ENCODE measurements at regions not wholly inside any gene's neighbourhood (a gene's known extent, or its start where the extent isn't known, plus 50 kb on each side); places are given as distances from the start of the nearest gene placed in this dataset.

DNA sequence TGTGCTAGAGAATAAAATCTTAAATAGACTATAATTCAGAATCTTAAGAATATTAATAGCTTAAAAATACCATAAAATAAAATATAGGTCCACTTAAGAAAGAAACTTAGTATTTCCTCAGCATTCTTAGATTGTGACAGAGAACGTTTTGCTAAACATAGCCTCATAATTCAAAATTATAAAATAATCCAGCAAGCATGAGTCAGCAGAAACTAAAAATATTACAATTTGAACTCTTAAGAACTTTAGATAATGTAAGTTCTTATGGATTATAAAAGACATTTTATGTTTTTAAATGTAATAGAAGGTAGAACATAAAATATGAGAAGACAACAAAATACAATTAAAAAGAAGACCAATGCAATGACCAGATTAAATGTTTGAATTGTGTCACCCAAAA, 164.5 kb upstream of the MC4R start:
- TF ChIP-seq, protein P1, sequence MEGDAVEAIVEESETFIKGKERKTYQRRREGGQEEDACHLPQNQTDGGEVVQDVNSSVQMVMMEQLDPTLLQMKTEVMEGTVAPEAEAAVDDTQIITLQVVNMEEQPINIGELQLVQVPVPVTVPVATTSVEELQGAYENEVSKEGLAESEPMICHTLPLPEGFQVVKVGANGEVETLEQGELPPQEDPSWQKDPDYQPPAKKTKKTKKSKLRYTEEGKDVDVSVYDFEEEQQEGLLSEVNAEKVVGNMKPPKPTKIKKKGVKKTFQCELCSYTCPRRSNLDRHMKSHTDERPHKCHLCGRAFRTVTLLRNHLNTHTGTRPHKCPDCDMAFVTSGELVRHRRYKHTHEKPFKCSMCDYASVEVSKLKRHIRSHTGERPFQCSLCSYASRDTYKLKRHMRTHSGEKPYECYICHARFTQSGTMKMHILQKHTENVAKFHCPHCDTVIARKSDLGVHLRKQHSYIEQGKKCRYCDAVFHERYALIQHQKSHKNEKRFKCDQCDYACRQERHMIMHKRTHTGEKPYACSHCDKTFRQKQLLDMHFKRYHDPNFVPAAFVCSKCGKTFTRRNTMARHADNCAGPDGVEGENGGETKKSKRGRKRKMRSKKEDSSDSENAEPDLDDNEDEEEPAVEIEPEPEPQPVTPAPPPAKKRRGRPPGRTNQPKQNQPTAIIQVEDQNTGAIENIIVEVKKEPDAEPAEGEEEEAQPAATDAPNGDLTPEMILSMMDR (conservative IDR thresholded peaks at IDR 0.05; ENCODE audit: low read depth, low read length): no peak
- TF ChIP-seq USF2 (IDR thresholded peaks at IDR 0.05; ENCODE audit: low read depth, low read length) (no peak), CEBPB (IDR thresholded peaks at IDR 0.05; ENCODE audit: low read depth, low read length) (no peak), FOS (IDR thresholded peaks at IDR 0.05; ENCODE audit: low read depth, low read length) (no peak), MXI1 (IDR thresholded peaks at IDR 0.05; ENCODE audit: borderline replicate concordance, low read depth, low read length) (no peak), MAFK (IDR thresholded peaks at IDR 0.05; ENCODE audit: low read depth, low read length) (peak; percentile 51), POLR2A (IDR thresholded peaks at IDR 0.05; ENCODE audit: low read depth, low read length) (no peak), RFX5 (IDR thresholded peaks at IDR 0.05; ENCODE audit: low read depth, low read length) (no peak), RCOR1 (IDR thresholded peaks at IDR 0.05; ENCODE audit: insufficient replicate concordance, low read length) (no peak)

Measured in IMR-90 (cell line).